HG02870 (cell line): ENCODE measurements at regions not wholly inside any gene's neighbourhood (a gene's known extent, or its start where the extent isn't known, plus 50 kb on each side); places are given as distances from the start of the nearest gene placed in this dataset.

Experiments
- ATAC-seq: cut with Tn5 transposase; IDR thresholded peaks from one replicate; pipeline ENCODE4 v1.9.1; 2021; ENCODE audit warnings: mild to moderate bottlenecking, moderate library complexity; ENCODE audit not compliant: unreplicated experiment

GRCh38 chr6:133748628-133749027 lies 140.3 kb upstream of the TCF21 start:
- ATAC-seq, result no peak

GRCh38 chr6:133749427-133749826 lies 139.5 kb upstream of the TCF21 start:
- no peak for ATAC-seq

GRCh38 chr6:133752129-133752528 lies 136.8 kb upstream of the TCF21 start:
- ATAC-seq, result no peak

- no peak for ATAC-seq
These were observed 135.2 kb upstream of the TCF21 start for GRCh38 chr6:133753756-133754155.

GRCh38 chr6:133754298-133754697 lies 134.6 kb upstream of the TCF21 start:
- ATAC-seq, result no peak

GRCh38 chr6:133756078-133756695 lies 132.7 kb upstream of the TCF21 start:
- no peak for ATAC-seq

- ATAC-seq, result no peak
These were observed 131.6 kb upstream of the TCF21 start for GRCh38 chr6:133757335-133757734.

- ATAC-seq, result no peak
These were observed 130.0 kb upstream of the TCF21 start for GRCh38 chr6:133758815-133759335.

GRCh38 chr6:133759524-133759923 lies 129.4 kb upstream of the TCF21 start:
- no peak for ATAC-seq

- ATAC-seq, result no peak
These were observed 127.2 kb upstream of the TCF21 start for GRCh38 chr6:133761706-133762105.

GRCh38 chr6:133764008-133764753 lies 124.7 kb upstream of the TCF21 start:
- ATAC-seq, result no peak

GRCh38 chr6:133764754-133765208 lies 124.1 kb upstream of the TCF21 start:
- ATAC-seq, result no peak

GRCh38 chr6:133767357-133767970 lies 121.4 kb upstream of the TCF21 start:
- no peak for ATAC-seq

- ATAC-seq, result no peak
These were observed 120.1 kb upstream of the TCF21 start for GRCh38 chr6:133768656-133769295.

- ATAC-seq, result no peak
These were observed 119.5 kb upstream of the TCF21 start for GRCh38 chr6:133769463-133769862.

GRCh38 chr6:133772567-133772966 lies 116.3 kb upstream of the TCF21 start:
- ATAC-seq, result no peak

- no peak for ATAC-seq
These were observed 115.1 kb upstream of the TCF21 start for GRCh38 chr6:133773776-133774175.

- no peak for ATAC-seq
These were observed 114.6 kb upstream of the TCF21 start for GRCh38 chr6:133774356-133774755.

- no peak for ATAC-seq
These were observed 110.3 kb upstream of the TCF21 start for GRCh38 chr6:133778414-133779130.

GRCh38 chr6:133779916-133780695 lies 108.8 kb upstream of the TCF21 start:
- no peak for ATAC-seq
